ENCODE measurements at regions not wholly inside any gene's neighbourhood (a gene's known extent, or its start where the extent isn't known, plus 50 kb on each side); places are given as distances from the start of the nearest gene placed in this dataset.
A peak's percentile ranks its signal among the peaks of the same experiment; 100 is the strongest.

- H3K27me3 ChIP-seq (ENCODE audit: control insufficient read depth, insufficient read depth, low read length): no peaks in the 10 kb centered on the region
- POLR2A ChIA-PET: no interaction called here
- in situ Hi-C loops (cut with HindIII; ENCODE audit: low pct_unique_long_range_greater_than_20kb, low sequenced_read_pairs) (no loop called here), intact Hi-C loops (cut with micrococcal nuclease; ENCODE audit: unreplicated experiment) (no loop called here)
- CTCF ChIA-PET: no interaction called here
- no peak overlapping the region for H3K4me3 ChIP-seq (ENCODE audit: low read depth in 2 of 2, low read length in 2 of 2)
- TSS peak; percentile 57 for BruUV-seq (replicated peaks)
- DNase-seq (ENCODE audit: low read depth, low spot score): no peak
- H3K4me1 ChIP-seq (ENCODE audit: control insufficient read depth, insufficient read depth, low read length): peaks cover 27% of the 10 kb centered on the region
- peak overlapping the region; percentile 61; the same call in 1 of the 2 replicates for H3K27ac ChIP-seq (ENCODE audit: low read length)
- ATAC-seq: no peak
- H3K36me3 ChIP-seq (ENCODE audit: control insufficient read depth, insufficient read depth, low read length): no peaks in the 10 kb centered on the region
- TF ChIP-seq TCF7L2 (IDR thresholded peaks at IDR 0.05; ENCODE audit: low read depth, low read length) (no peak), SIN3A (IDR thresholded peaks at IDR 0.05; ENCODE audit: borderline replicate concordance, insufficient read depth, low read depth, low read length) (no peak), REST (IDR thresholded peaks at IDR 0.05; ENCODE audit: insufficient read depth in 1 of 2, low read depth in 2 of 2, low read length in 1 of 2) (no peak), CTCF (IDR thresholded peaks at IDR 0.05) (no peak), POLR2AphosphoS5 (IDR thresholded peaks at IDR 0.05; ENCODE audit: low read depth, low read length) (no peak)
- no peaks in the 10 kb centered on the region for H3K9me3 ChIP-seq (ENCODE audit: control insufficient read depth, insufficient read depth, low read depth, low read length)
Observed at GRCh38 chr20:62547364-62547763, 71.6 kb upstream of the GATA5 start.

- TF ChIP-seq CTCF (IDR thresholded peaks at IDR 0.05) (no peak), POLR2AphosphoS5 (IDR thresholded peaks at IDR 0.05; ENCODE audit: low read depth, low read length) (no peak), SIN3A (IDR thresholded peaks at IDR 0.05; ENCODE audit: borderline replicate concordance, insufficient read depth, low read depth, low read length) (no peak), TCF7L2 (IDR thresholded peaks at IDR 0.05; ENCODE audit: low read depth, low read length) (no peak), REST (IDR thresholded peaks at IDR 0.05; ENCODE audit: insufficient read depth in 1 of 2, low read depth in 2 of 2, low read length in 1 of 2) (no peak)
- in situ Hi-C loops (cut with HindIII; ENCODE audit: low pct_unique_long_range_greater_than_20kb, low sequenced_read_pairs): no loop called here
Observed at GRCh38 chr20:62548471-62548870, 72.7 kb upstream of the GATA5 start.

More at GRCh38 chr20:62548471-62548870, 72.7 kb upstream of the GATA5 start:
- Histone ChIP-seq H3K4me1 (ENCODE audit: control insufficient read depth, insufficient read depth, low read length) (peaks cover 35% of the 10 kb centered on the region), H3K4me3 (ENCODE audit: low read depth in 2 of 2, low read length in 2 of 2) (no peak overlapping the region), H3K27me3 (ENCODE audit: control insufficient read depth, insufficient read depth, low read length) (no peaks in the 10 kb centered on the region), H3K9me3 (ENCODE audit: control insufficient read depth, insufficient read depth, low read depth, low read length) (no peaks in the 10 kb centered on the region), H3K36me3 (ENCODE audit: control insufficient read depth, insufficient read depth, low read length) (no peaks in the 10 kb centered on the region), H3K27ac (ENCODE audit: low read length) (peak overlapping the region; percentile 82)
- ChIA-PET POLR2A (no interaction called here), CTCF (interaction anchor here (1.8 kb wide), 1 partner anchor 68 kb away, joined by 5 read pairs; no protein-coding TSS in a partner anchor)
- DNase-seq (ENCODE audit: low read depth, low spot score) (no peak), ATAC-seq (no peak)
- no TSS peak for BruUV-seq (replicated peaks)
- intact Hi-C loops (cut with micrococcal nuclease; ENCODE audit: unreplicated experiment): no loop called here
